ENCODE measurements at regions not wholly inside any gene's neighbourhood (a gene's known extent, or its start where the extent isn't known, plus 50 kb on each side); places are given as distances from the start of the nearest gene placed in this dataset.

GRCh38 chrX:69031971-69032391, 133.3 kb downstream of the PJA1 start:
- H3K9me3 ChIP-seq (ENCODE audit: insufficient read depth, low read depth, low read length) = no peaks in the 10 kb centered on the region
- no peak overlapping the region for H3K9ac ChIP-seq (ENCODE audit: low read depth, low read length)
- no peaks in the 10 kb centered on the region for H3K36me3 ChIP-seq (ENCODE audit: insufficient read depth, low read depth, low read length)
- H3K4me3 ChIP-seq (ENCODE audit: low read length) = no peak overlapping the region
- H3K27ac ChIP-seq (ENCODE audit: low read length) = no peak overlapping the region
- H3K27me3 ChIP-seq (ENCODE audit: insufficient read depth, low read length) = no peaks in the 10 kb centered on the region
- peaks cover 10% of the 10 kb centered on the region; the same call in 1 of the 2 replicates for H3K4me1 ChIP-seq (ENCODE audit: insufficient read depth, low read length)

GRCh38 chrX:69031181-69031580, 134.1 kb downstream of the PJA1 start:
- Histone ChIP-seq H3K27ac (ENCODE audit: low read length) (no peak overlapping the region), H3K4me1 (ENCODE audit: insufficient read depth, low read length) (peaks cover 10% of the 10 kb centered on the region; the same call in 1 of the 2 replicates), H3K36me3 (ENCODE audit: insufficient read depth, low read depth, low read length) (no peaks in the 10 kb centered on the region), H3K9me3 (ENCODE audit: insufficient read depth, low read depth, low read length) (no peaks in the 10 kb centered on the region), H3K9ac (ENCODE audit: low read depth, low read length) (no peak overlapping the region), H3K27me3 (ENCODE audit: insufficient read depth, low read length) (no peaks in the 10 kb centered on the region), H3K4me3 (ENCODE audit: low read length) (no peak overlapping the region)

GRCh38 chrX:69029771-69030170, 135.5 kb downstream of the PJA1 start:
- Histone ChIP-seq H3K4me3 (ENCODE audit: low read length) (no peak overlapping the region; the same call in 1 of the 2 replicates), H3K4me1 (ENCODE audit: insufficient read depth, low read length) (peaks cover 10% of the 10 kb centered on the region; the same call in 1 of the 2 replicates), H3K9me3 (ENCODE audit: insufficient read depth, low read depth, low read length) (no peaks in the 10 kb centered on the region), H3K9ac (ENCODE audit: low read depth, low read length) (no peak overlapping the region), H3K27ac (ENCODE audit: low read length) (no peak overlapping the region), H3K27me3 (ENCODE audit: insufficient read depth, low read length) (no peaks in the 10 kb centered on the region), H3K36me3 (ENCODE audit: insufficient read depth, low read depth, low read length) (no peaks in the 10 kb centered on the region)

- H3K27ac ChIP-seq (ENCODE audit: low read length) = no peak overlapping the region
These were observed 136.5 kb downstream of the PJA1 start for GRCh38 chrX:69028761-69029120.

GRCh38 chrX:69028006-69028760, 137.1 kb downstream of the PJA1 start:
- Histone ChIP-seq H3K4me3 (ENCODE audit: low read length) (no peak overlapping the region), H3K36me3 (ENCODE audit: insufficient read depth, low read depth, low read length) (no peaks in the 10 kb centered on the region), H3K4me1 (ENCODE audit: insufficient read depth, low read length) (peaks cover 10% of the 10 kb centered on the region; the same call in 1 of the 2 replicates), H3K27ac (ENCODE audit: low read length) (no peak overlapping the region), H3K27me3 (ENCODE audit: insufficient read depth, low read length) (no peaks in the 10 kb centered on the region), H3K9me3 (ENCODE audit: insufficient read depth, low read depth, low read length) (no peaks in the 10 kb centered on the region), H3K9ac (ENCODE audit: low read depth, low read length) (no peak overlapping the region)

More at GRCh38 chrX:69028761-69029120, 136.5 kb downstream of the PJA1 start:
- Histone ChIP-seq H3K4me1 (ENCODE audit: insufficient read depth, low read length) (peaks cover 10% of the 10 kb centered on the region; the same call in 1 of the 2 replicates), H3K4me3 (ENCODE audit: low read length) (no peak overlapping the region), H3K27me3 (ENCODE audit: insufficient read depth, low read length) (no peaks in the 10 kb centered on the region), H3K36me3 (ENCODE audit: insufficient read depth, low read depth, low read length) (no peaks in the 10 kb centered on the region), H3K9ac (ENCODE audit: low read depth, low read length) (no peak overlapping the region), H3K9me3 (ENCODE audit: insufficient read depth, low read depth, low read length) (no peaks in the 10 kb centered on the region)

GRCh38 chrX:69027181-69028005, 137.9 kb downstream of the PJA1 start:
- no peaks in the 10 kb centered on the region for H3K27me3 ChIP-seq (ENCODE audit: insufficient read depth, low read length)
- H3K9ac ChIP-seq (ENCODE audit: low read depth, low read length) = no peak overlapping the region
- peaks cover 10% of the 10 kb centered on the region; the same call in 1 of the 2 replicates for H3K4me1 ChIP-seq (ENCODE audit: insufficient read depth, low read length)
- H3K4me3 ChIP-seq (ENCODE audit: low read length) = no peak overlapping the region
- H3K27ac ChIP-seq (ENCODE audit: low read length) = no peak overlapping the region
- no peaks in the 10 kb centered on the region for H3K9me3 ChIP-seq (ENCODE audit: insufficient read depth, low read depth, low read length)
- no peaks in the 10 kb centered on the region for H3K36me3 ChIP-seq (ENCODE audit: insufficient read depth, low read depth, low read length)

- Histone ChIP-seq H3K36me3 (ENCODE audit: insufficient read depth, low read depth, low read length) (no peaks in the 10 kb centered on the region), H3K27me3 (ENCODE audit: insufficient read depth, low read length) (no peaks in the 10 kb centered on the region), H3K4me1 (ENCODE audit: insufficient read depth, low read length) (peaks cover 10% of the 10 kb centered on the region; the same call in 1 of the 2 replicates), H3K27ac (ENCODE audit: low read length) (no peak overlapping the region), H3K9ac (ENCODE audit: low read depth, low read length) (no peak overlapping the region), H3K9me3 (ENCODE audit: insufficient read depth, low read depth, low read length) (no peaks in the 10 kb centered on the region), H3K4me3 (ENCODE audit: low read length) (no peak overlapping the region)
These were observed 139.4 kb downstream of the PJA1 start for GRCh38 chrX:69025802-69026301.

- no peak overlapping the region for H3K27ac ChIP-seq (ENCODE audit: low read length)
These were observed 140.3 kb downstream of the PJA1 start for GRCh38 chrX:69024931-69025330.

GRCh38 chrX:69024161-69024736, 141.0 kb downstream of the PJA1 start:
- Histone ChIP-seq H3K9ac (ENCODE audit: low read depth, low read length) (no peak overlapping the region), H3K4me3 (ENCODE audit: low read length) (no peak overlapping the region), H3K9me3 (ENCODE audit: insufficient read depth, low read depth, low read length) (no peaks in the 10 kb centered on the region), H3K4me1 (ENCODE audit: insufficient read depth, low read length) (no peaks in the 10 kb centered on the region; the same call in 1 of the 2 replicates), H3K36me3 (ENCODE audit: insufficient read depth, low read depth, low read length) (no peaks in the 10 kb centered on the region), H3K27ac (ENCODE audit: low read length) (no peak overlapping the region), H3K27me3 (ENCODE audit: insufficient read depth, low read length) (no peaks in the 10 kb centered on the region)

More at GRCh38 chrX:69024931-69025330, 140.3 kb downstream of the PJA1 start:
- H3K4me1 ChIP-seq (ENCODE audit: insufficient read depth, low read length) = peaks cover 5% of the 10 kb centered on the region; the same call in 1 of the 2 replicates
- no peaks in the 10 kb centered on the region for H3K9me3 ChIP-seq (ENCODE audit: insufficient read depth, low read depth, low read length)
- H3K9ac ChIP-seq (ENCODE audit: low read depth, low read length) = no peak overlapping the region
- H3K36me3 ChIP-seq (ENCODE audit: insufficient read depth, low read depth, low read length) = no peaks in the 10 kb centered on the region
- no peaks in the 10 kb centered on the region for H3K27me3 ChIP-seq (ENCODE audit: insufficient read depth, low read length)
- no peak overlapping the region for H3K4me3 ChIP-seq (ENCODE audit: low read length)

- Histone ChIP-seq H3K9ac (ENCODE audit: low read depth, low read length) (no peak overlapping the region), H3K9me3 (ENCODE audit: insufficient read depth, low read depth, low read length) (no peaks in the 10 kb centered on the region), H3K36me3 (ENCODE audit: insufficient read depth, low read depth, low read length) (no peaks in the 10 kb centered on the region), H3K27me3 (ENCODE audit: insufficient read depth, low read length) (no peaks in the 10 kb centered on the region), H3K27ac (ENCODE audit: low read length) (no peak overlapping the region), H3K4me3 (ENCODE audit: low read length) (no peak overlapping the region), H3K4me1 (ENCODE audit: insufficient read depth, low read length) (no peaks in the 10 kb centered on the region; the same call in 1 of the 2 replicates)
These were observed 142.8 kb downstream of the PJA1 start for GRCh38 chrX:69022430-69022829.

- no peak overlapping the region for H3K27ac ChIP-seq (ENCODE audit: low read length)
- no peaks in the 10 kb centered on the region; the same call in 1 of the 2 replicates for H3K4me1 ChIP-seq (ENCODE audit: insufficient read depth, low read length)
- no peaks in the 10 kb centered on the region for H3K27me3 ChIP-seq (ENCODE audit: insufficient read depth, low read length)
- H3K9ac ChIP-seq (ENCODE audit: low read depth, low read length) = no peak overlapping the region
- H3K9me3 ChIP-seq (ENCODE audit: insufficient read depth, low read depth, low read length) = no peaks in the 10 kb centered on the region
- no peak overlapping the region for H3K4me3 ChIP-seq (ENCODE audit: low read length)
- no peaks in the 10 kb centered on the region for H3K36me3 ChIP-seq (ENCODE audit: insufficient read depth, low read depth, low read length)
These were observed 143.9 kb downstream of the PJA1 start for GRCh38 chrX:69021141-69021960.
